ENCODE measurements at regions not wholly inside any gene's neighbourhood (a gene's known extent, or its start where the extent isn't known, plus 50 kb on each side); places are given as distances from the start of the nearest gene placed in this dataset.
A peak's percentile ranks its signal among the peaks of the same experiment; 100 is the strongest.

DNA sequence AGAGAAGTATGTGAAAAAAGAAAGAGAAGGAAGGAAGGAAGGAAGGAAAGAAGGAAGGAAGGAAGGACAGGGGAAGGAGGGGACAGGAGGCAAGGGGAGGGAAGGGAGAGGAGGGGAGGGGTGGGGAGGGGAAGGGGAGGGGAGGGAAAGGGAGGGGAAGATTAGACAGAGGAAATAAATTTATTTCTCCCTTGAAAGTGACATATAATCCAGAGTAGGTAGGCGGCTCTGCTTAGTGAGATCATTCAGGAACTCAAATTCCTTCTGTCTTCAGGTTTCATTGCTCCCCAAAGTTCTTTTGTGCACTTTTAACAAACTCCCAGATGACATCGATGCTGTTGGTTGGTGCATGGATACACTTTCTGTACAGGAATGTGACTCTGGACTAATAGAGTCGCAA is 594.7 kb upstream of the STEAP1 start (continued):
- TF ChIP-seq CTCF (conservative IDR thresholded peaks at IDR 0.05; ENCODE audit: low read depth in 2 of 2), result no peak
- TF ChIP-seq POLR2AphosphoS5 (IDR thresholded peaks at IDR 0.05; ENCODE audit: low read depth), result no peak
- TF ChIP-seq EZH2 (IDR thresholded peaks at IDR 0.05; ENCODE audit: low read depth, unreplicated experiment), result no peak
- TF ChIP-seq JUNB (IDR thresholded peaks at IDR 0.05; ENCODE audit: unreplicated experiment), result no peak
- no peak for TF ChIP-seq ZNF331 (CRISPR knock-in tag; IDR thresholded peaks at IDR 0.05; ENCODE audit: low read depth)
- TF ChIP-seq, protein P1, sequence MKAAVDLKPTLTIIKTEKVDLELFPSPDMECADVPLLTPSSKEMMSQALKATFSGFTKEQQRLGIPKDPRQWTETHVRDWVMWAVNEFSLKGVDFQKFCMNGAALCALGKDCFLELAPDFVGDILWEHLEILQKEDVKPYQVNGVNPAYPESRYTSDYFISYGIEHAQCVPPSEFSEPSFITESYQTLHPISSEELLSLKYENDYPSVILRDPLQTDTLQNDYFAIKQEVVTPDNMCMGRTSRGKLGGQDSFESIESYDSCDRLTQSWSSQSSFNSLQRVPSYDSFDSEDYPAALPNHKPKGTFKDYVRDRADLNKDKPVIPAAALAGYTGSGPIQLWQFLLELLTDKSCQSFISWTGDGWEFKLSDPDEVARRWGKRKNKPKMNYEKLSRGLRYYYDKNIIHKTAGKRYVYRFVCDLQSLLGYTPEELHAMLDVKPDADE (IDR thresholded peaks at IDR 0.05), result no peak
- no peak for TF ChIP-seq ZNF114 (CRISPR knock-in tag; IDR thresholded peaks at IDR 0.05)
- TF ChIP-seq STAT1 (IDR thresholded peaks at IDR 0.05; ENCODE audit: unreplicated experiment), result no peak

GRCh38 chr7:89563597-89563996 is 590.7 kb upstream of the STEAP1 start:
- Mint-ChIP-seq H3K4me1 (peaks cover 9% of the 10 kb centered on the region), H3K27ac (no peak overlapping the region), H3K4me3 (no peak overlapping the region), H3K36me3 (ENCODE audit: low read depth) (peaks cover 14% of the 10 kb centered on the region; the same call in 2 of the 3 replicates), H3K9me3 (peaks cover 17% of the 10 kb centered on the region; the same call in 2 of the 3 replicates), H3K27me3 (ENCODE audit: insufficient read depth, low read depth, poor library complexity) (no peaks in the 10 kb centered on the region)
- no peak overlapping the region for H3K27ac ChIP-seq (ENCODE audit: low read depth)
- ATAC-seq (no peak), DNase-seq (ENCODE audit: low spot score) (no peak)
- H3K4me1 ChIP-seq (ENCODE audit: insufficient read depth), result peaks cover 4% of the 10 kb centered on the region; the same call in 1 of the 2 replicates
- H3K4me3 ChIP-seq, result no peak overlapping the region
- H2AFZ ChIP-seq, result peak overlapping the region; percentile 2; the same call in 1 of the 2 replicates
- no peak overlapping the region for H3K4me2 ChIP-seq
- H3K79me2 ChIP-seq (replicated peaks; ENCODE audit: insufficient read depth), result no peaks in the 10 kb centered on the region
- H3K36me3 ChIP-seq (ENCODE audit: insufficient read depth), result no peaks in the 10 kb centered on the region
- no peaks in the 10 kb centered on the region for H3K9me2 ChIP-seq (ENCODE audit: insufficient read depth)
- no peaks in the 10 kb centered on the region for H3F3A ChIP-seq (replicated peaks; ENCODE audit: low read depth)
- no peaks in the 10 kb centered on the region for H4K20me1 ChIP-seq (replicated peaks; ENCODE audit: insufficient read depth)
- H3K27me3 ChIP-seq (ENCODE audit: insufficient read depth), result no peaks in the 10 kb centered on the region
- TF ChIP-seq EZH2 (IDR thresholded peaks at IDR 0.05; ENCODE audit: low read depth, unreplicated experiment) (no peak), ZNF114 (CRISPR knock-in tag; IDR thresholded peaks at IDR 0.05) (no peak), CREB1 (CRISPR knock-in tag; IDR thresholded peaks at IDR 0.05; ENCODE audit: low read depth) (no peak), POLR2AphosphoS5 (IDR thresholded peaks at IDR 0.05; ENCODE audit: low read depth) (no peak), REST (IDR thresholded peaks at IDR 0.05; ENCODE audit: unreplicated experiment) (no peak), ZNF331 (CRISPR knock-in tag; IDR thresholded peaks at IDR 0.05; ENCODE audit: low read depth) (no peak), JUNB (IDR thresholded peaks at IDR 0.05; ENCODE audit: unreplicated experiment) (no peak), ZNF462 (CRISPR knock-in tag; IDR thresholded peaks at IDR 0.05) (no peak), STAT1 (IDR thresholded peaks at IDR 0.05; ENCODE audit: unreplicated experiment) (no peak), NANOG (IDR thresholded peaks at IDR 0.05; ENCODE audit: borderline replicate concordance) (no peak)
